ENCODE measurements at regions not wholly inside any gene's neighbourhood (a gene's known extent, or its start where the extent isn't known, plus 50 kb on each side); places are given as distances from the start of the nearest gene placed in this dataset.
A peak's percentile ranks its signal among the peaks of the same experiment; 100 is the strongest.
"Not testable (repeated sequence)": the region's sequence is repeated elsewhere in the genome, so short reads cannot be mapped to it uniquely, and the experiment has no call there.

DNA sequence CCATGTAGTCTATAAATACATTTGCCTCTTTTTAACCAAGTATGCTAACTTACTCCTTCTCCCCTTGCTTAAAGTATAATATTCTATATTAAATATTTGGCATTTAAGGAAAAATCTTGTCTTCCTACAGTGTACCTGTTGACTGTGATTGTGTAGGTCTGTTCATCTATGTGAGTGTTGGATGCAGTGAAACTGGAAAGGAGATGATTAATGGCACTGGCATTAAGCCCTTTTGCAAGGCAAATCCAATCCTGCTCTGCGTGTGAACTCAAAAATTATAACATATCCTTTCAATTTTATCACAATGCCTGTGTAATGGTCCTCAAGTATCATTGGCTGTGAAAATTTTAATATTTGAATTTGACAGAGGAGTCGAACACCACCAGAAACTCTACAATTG lies 565.0 kb downstream of the KCNT2 start:
- no peak overlapping the region for H3K9ac ChIP-seq
- Mint-ChIP-seq H3K9me3 (peaks cover 17% of the 10 kb centered on the region), H3K4me1 (no peaks in the 10 kb centered on the region), H3K27me3 (ENCODE audit: insufficient read depth, low read depth) (no peaks in the 10 kb centered on the region), H3K4me3 (no peak overlapping the region), H3K27ac (no peak overlapping the region), H3K36me3 (peaks cover 9% of the 10 kb centered on the region)
- H3K4me2 ChIP-seq, result no peak overlapping the region
- H4K20me1 ChIP-seq (ENCODE audit: low read depth), result no peaks in the 10 kb centered on the region
- peaks cover 7% of the 10 kb centered on the region for H3K9me3 ChIP-seq (ENCODE audit: low read depth)
- H3F3A ChIP-seq (ENCODE audit: low read depth), result no peaks in the 10 kb centered on the region
- H3K4me3 ChIP-seq, result no peak overlapping the region
- TF ChIP-seq EZH2phosphoT487 (IDR thresholded peaks at IDR 0.05), result no peak
- TF ChIP-seq EZH2 (IDR thresholded peaks at IDR 0.05), result no peak
- TF ChIP-seq, protein P1, sequence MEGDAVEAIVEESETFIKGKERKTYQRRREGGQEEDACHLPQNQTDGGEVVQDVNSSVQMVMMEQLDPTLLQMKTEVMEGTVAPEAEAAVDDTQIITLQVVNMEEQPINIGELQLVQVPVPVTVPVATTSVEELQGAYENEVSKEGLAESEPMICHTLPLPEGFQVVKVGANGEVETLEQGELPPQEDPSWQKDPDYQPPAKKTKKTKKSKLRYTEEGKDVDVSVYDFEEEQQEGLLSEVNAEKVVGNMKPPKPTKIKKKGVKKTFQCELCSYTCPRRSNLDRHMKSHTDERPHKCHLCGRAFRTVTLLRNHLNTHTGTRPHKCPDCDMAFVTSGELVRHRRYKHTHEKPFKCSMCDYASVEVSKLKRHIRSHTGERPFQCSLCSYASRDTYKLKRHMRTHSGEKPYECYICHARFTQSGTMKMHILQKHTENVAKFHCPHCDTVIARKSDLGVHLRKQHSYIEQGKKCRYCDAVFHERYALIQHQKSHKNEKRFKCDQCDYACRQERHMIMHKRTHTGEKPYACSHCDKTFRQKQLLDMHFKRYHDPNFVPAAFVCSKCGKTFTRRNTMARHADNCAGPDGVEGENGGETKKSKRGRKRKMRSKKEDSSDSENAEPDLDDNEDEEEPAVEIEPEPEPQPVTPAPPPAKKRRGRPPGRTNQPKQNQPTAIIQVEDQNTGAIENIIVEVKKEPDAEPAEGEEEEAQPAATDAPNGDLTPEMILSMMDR (IDR thresholded peaks at IDR 0.05), result no peak
- H3K36me3 ChIP-seq, result peaks cover 4% of the 10 kb centered on the region
- no peaks in the 10 kb centered on the region for H3K4me1 ChIP-seq
- no peak overlapping the region for H2AFZ ChIP-seq (replicated peaks)
- no peaks in the 10 kb centered on the region for H3K79me2 ChIP-seq (ENCODE audit: low read depth)
- no peaks in the 10 kb centered on the region for H3K27me3 ChIP-seq
- no peak overlapping the region for H3K27ac ChIP-seq
- DNase-seq (ENCODE audit: low spot score), result no peak

DNA sequence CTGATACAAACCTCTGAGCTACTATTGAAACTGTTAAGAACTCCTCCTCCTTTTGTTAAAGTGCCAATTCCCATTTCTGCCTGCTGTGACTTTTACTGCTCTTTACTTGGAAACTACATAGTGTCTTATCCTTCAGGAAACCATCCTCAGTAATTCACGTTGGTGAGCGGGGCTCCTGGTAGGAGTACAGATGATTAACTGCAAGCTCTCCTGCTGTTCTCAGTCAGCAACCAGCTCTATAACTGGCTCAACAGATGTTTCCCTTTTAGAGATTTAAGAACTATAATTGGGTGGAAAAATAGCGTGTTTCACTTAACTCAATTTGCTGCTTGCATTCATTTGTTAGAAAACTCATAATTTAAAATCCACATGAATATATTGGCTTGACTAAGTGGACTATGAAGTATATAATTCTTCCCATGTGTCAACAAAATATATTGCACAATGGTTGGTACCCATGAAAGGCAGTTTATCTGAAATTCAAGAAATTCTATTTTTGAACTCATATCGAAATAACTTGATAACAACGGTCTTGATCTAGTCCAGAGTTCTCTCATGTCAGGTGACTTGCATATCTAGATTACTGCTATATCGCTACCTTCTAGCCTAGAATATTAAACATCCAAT lies 574.0 kb downstream of the KCNT2 start:
- Mint-ChIP-seq H3K36me3 (peaks cover 5% of the 10 kb centered on the region), H3K4me1 (peaks cover 16% of the 10 kb centered on the region), H3K4me3 (no peak overlapping the region), H3K27ac (no peak overlapping the region), H3K9me3 (peaks cover 13% of the 10 kb centered on the region), H3K27me3 (ENCODE audit: insufficient read depth, low read depth) (no peaks in the 10 kb centered on the region)
- no peak overlapping the region for H3K9ac ChIP-seq
- peak; percentile 86 for DNase-seq (ENCODE audit: low spot score)
- peak overlapping the region; percentile 74 for H3K4me2 ChIP-seq
- no peaks in the 10 kb centered on the region for H3K79me2 ChIP-seq (ENCODE audit: low read depth)
- H3K36me3 ChIP-seq, result no peaks in the 10 kb centered on the region
- H4K20me1 ChIP-seq (ENCODE audit: low read depth), result no peaks in the 10 kb centered on the region
- peaks cover 32% of the 10 kb centered on the region for H3K4me1 ChIP-seq
- H3K4me3 ChIP-seq, result no peak overlapping the region
- no peaks in the 10 kb centered on the region for H3K9me3 ChIP-seq (ENCODE audit: low read depth)
- peak overlapping the region; percentile 47 for H3K27ac ChIP-seq
- no peaks in the 10 kb centered on the region for H3K27me3 ChIP-seq
- peaks cover 15% of the 10 kb centered on the region for H3F3A ChIP-seq (ENCODE audit: low read depth)
- TF ChIP-seq EZH2phosphoT487 (IDR thresholded peaks at IDR 0.05), result peak; percentile 70
- TF ChIP-seq, protein P1 (IDR thresholded peaks at IDR 0.05), result no peak
- H2AFZ ChIP-seq (replicated peaks), result no peak overlapping the region

DNA sequence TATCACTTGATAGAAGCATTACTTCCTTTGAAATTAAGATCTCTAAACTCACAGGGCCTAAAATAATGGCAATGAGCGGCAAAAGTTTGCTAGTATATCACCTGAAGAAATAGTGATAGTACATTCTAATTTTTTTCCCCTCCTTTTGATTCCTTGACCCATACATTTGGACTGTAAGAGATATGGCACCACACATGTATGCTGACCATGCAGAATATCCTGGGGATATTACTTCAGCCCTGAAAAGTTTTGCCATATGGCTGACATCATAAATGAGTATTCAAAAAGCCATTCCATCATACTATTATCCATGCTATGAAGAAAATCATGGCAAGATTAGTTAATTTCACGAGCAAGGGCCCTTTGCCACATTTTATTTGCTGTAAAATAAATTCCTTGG lies 576.9 kb downstream of the KCNT2 start:
- H3K27ac ChIP-seq; DNase-seq (ENCODE audit: low spot score); H3K27me3 ChIP-seq; H3K9me3 Mint-ChIP-seq; H3K36me3 Mint-ChIP-seq; H3K27ac Mint-ChIP-seq; H3K4me3 ChIP-seq; H3K27me3 Mint-ChIP-seq (ENCODE audit: insufficient read depth, low read depth); H3K79me2 ChIP-seq (ENCODE audit: low read depth); H3K9me3 ChIP-seq (ENCODE audit: low read depth); H3K4me2 ChIP-seq; H4K20me1 ChIP-seq (ENCODE audit: low read depth); H3K9ac ChIP-seq; H3K36me3 ChIP-seq; H2AFZ ChIP-seq (replicated peaks); H3K4me3 Mint-ChIP-seq: not testable (repeated sequence)
- peaks cover 22% of the 10 kb centered on the region for H3K4me1 Mint-ChIP-seq
- Histone ChIP-seq H3K4me1 (peaks cover 32% of the 10 kb centered on the region), H3F3A (ENCODE audit: low read depth) (peaks cover 15% of the 10 kb centered on the region)

DNA sequence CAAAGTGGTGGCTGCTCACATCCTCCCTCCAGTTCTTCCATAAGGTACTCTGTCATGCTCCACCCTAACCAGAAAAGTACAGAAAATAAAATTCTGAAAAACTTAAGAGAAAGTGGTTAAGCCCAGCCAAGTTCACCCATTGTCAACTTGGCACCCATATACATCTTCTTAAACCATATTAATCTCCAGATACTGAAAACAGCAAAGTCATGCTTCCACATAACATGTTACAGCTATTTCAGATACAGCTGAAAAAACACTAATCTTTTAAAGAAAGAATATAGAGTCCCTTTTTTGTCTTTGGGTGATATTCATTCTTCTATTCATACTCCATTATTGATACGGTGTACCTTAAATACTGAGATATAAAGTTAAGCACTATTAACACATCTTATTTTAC lies 577.8 kb downstream of the KCNT2 start:
- no peak for DNase-seq (ENCODE audit: low spot score)
- Mint-ChIP-seq H3K4me1 (peaks cover 20% of the 10 kb centered on the region), H3K9me3 (no peaks in the 10 kb centered on the region), H3K36me3 (no peaks in the 10 kb centered on the region), H3K27me3 (ENCODE audit: insufficient read depth, low read depth) (peaks cover 2% of the 10 kb centered on the region), H3K27ac (no peak overlapping the region), H3K4me3 (no peak overlapping the region)
- no peaks in the 10 kb centered on the region for H3K36me3 ChIP-seq
- no peak overlapping the region for H2AFZ ChIP-seq (replicated peaks)
- peaks cover 15% of the 10 kb centered on the region for H3F3A ChIP-seq (ENCODE audit: low read depth)
- no peak overlapping the region for H3K9ac ChIP-seq
- H3K4me3 ChIP-seq, result no peak overlapping the region
- no peaks in the 10 kb centered on the region for H3K9me3 ChIP-seq (ENCODE audit: low read depth)
- H3K4me2 ChIP-seq, result no peak overlapping the region
- H3K79me2 ChIP-seq (ENCODE audit: low read depth), result no peaks in the 10 kb centered on the region
- H3K27me3 ChIP-seq, result no peaks in the 10 kb centered on the region
- H4K20me1 ChIP-seq (ENCODE audit: low read depth), result no peaks in the 10 kb centered on the region
- no peak overlapping the region for H3K27ac ChIP-seq
- peaks cover 30% of the 10 kb centered on the region for H3K4me1 ChIP-seq
- TF ChIP-seq EZH2phosphoT487 (IDR thresholded peaks at IDR 0.05), result no peak
- no peak for TF ChIP-seq EZH2 (IDR thresholded peaks at IDR 0.05)
- TF ChIP-seq, protein P1 (IDR thresholded peaks at IDR 0.05), result no peak

Data from neural progenitor cell (in vitro differentiated cells).